ENCODE measurements at regions not wholly inside any gene's neighbourhood (a gene's known extent, or its start where the extent isn't known, plus 50 kb on each side); places are given as distances from the start of the nearest gene placed in this dataset.
"Not testable (repeated sequence)": the region's sequence is repeated elsewhere in the genome, so short reads cannot be mapped to it uniquely, and the experiment has no call there.

DNA sequence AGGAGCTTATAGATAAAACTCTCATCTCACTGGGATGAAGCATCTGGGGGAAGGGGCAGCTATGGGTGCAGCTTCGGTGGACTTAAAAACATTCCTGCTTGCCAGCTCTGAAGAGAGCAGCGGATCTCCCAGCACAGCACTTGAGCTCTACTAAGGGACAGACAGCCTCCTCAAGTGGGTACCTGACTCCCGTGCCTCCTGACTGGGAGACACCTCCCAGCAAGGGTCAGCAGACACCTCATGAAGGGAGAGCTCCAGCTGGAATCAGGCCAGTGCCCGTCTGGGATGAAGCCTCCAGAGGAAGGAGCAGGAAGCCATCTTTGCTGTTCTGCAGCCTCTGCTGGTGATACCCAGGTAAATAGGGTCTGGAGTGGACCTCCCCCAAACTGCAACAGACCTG, 345.2 kb upstream of the SYT1 start:
- DNase-seq (ENCODE audit: low spot score), result no peak

DNA sequence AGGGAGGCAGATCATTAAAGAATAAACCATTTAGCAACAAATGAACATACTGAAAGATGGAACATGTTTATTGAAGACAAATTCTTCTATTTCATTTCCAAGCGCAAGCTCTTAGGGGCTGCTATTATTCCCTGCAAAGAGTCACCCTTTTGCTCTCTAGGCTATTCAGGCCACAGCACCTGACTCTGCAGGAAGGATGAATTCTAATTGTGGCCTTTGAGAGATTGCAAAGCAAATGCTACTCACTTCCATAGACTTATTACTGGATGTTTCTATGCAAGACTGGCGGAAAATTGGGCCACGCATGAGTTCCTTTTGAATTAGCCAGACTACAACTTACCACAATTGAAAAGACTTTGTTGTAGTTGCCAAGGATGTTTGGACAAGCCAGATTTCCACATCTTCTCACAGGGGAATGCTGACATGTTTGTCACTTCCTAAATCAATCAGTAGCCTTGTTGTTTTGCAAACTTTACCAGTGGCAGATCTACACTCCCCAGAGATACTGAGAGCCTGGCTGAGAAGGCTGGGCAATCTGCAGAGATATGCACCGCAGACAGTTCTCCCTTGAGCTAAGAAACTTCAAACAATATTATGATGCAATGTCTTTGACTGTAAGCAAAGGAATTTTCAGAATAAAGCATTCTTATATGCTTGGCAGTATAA, 334.3 kb upstream of the SYT1 start:
- DNase-seq (ENCODE audit: low spot score), result peak; percentile 18

DNA sequence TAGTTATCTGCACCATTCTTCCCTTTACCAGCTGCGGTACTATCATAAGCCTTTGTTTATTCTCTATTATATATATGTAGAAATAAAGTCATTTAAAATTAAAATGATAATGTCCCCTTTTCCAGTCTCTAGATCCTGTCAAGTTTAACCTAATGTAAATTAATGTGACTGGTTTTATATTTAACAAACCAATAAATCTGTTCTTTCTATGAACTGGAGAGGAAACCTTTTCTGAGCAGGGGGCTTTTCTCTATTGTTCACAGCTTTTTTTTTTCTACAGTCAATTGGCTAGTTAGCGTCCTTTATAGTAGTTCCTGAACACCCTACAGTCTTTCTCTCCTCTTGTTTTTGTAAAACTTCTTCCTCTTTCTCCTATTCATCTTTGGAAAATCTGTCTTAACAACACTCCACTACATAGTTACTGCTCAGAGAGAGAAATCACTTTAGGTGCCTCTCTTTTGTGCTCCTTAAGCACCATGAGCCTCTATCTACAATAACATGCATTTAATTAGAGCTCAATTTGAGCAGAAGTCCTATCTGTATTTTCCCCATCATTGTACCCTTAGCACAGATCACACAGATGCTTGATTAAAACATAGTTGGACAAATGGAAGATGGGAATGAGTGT, 332.6 kb upstream of the SYT1 start:
- no peak for DNase-seq (ENCODE audit: low spot score)

DNA sequence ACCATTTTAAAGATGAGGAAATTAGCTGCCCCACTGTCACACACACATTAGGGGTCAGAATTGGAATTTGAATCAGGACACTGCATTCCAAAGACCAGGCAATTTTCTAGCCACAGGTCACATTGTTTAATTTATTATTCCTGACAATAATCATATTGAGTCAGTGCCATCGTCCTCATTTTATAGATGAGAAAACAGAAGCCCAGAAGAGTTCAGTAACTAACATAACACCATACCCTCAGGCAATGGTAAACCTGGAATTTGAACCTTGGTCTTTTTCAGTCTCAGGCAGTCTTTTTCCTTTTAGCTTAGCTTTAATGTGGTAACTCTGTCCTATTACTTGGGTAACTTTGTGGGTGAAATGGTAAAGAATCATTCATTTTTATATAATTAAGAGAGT, 330.3 kb upstream of the SYT1 start:
- DNase-seq (ENCODE audit: low spot score), result no peak

DNA sequence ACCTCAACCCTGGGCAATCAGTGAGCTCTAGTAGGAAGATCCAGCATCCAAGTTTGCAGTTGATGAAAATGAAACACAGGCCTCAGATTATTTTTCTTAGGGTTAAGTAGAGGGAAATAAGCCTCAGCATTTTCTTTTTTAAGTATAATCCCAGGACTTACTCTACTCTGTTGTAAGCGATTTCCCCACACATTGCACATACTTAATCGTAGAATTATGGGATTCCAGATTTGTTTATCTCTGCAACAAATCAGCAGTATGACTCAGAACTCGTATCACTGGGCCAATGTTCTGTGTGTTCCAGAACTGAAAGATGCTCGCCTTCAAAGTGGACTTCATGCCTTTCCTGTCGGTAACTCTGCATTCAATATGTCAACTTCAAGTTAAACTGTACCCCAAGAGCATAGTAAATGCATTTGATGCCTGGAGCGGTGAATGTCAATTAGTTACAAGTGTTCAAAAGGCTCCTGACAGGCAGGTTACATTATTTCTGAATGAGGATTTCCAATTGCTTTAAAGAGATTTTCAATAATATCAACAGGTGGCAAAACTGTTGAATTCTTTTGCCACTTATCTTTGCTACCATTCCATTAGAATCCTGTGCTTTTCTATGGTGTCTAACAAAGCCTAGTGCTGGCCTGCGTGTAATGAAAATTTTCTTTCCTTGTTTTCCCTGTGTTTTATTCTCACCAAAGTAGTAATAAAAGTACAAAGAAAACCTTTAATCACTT, 323.8 kb upstream of the SYT1 start:
- DNase-seq (ENCODE audit: low spot score), result no peak

DNA sequence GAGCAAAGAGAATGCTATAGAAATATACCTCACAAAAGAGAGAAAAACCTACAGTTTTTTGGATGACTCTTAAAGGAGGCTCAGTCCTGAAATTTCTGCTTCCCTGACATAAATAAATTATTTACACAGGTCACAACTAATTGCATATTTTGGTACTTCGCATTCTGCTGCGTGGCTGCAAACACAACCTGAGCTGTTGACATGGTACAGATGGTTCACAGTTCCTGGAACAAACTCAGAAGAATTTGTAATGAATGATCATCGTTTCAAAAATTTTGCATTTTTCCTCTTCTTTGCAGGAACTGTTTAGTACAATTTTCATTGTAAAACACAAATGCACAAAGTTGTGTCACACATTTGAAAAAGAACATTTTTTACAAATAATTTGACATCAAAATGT, 313.7 kb upstream of the SYT1 start:
- no peak for DNase-seq (ENCODE audit: low spot score)

DNA sequence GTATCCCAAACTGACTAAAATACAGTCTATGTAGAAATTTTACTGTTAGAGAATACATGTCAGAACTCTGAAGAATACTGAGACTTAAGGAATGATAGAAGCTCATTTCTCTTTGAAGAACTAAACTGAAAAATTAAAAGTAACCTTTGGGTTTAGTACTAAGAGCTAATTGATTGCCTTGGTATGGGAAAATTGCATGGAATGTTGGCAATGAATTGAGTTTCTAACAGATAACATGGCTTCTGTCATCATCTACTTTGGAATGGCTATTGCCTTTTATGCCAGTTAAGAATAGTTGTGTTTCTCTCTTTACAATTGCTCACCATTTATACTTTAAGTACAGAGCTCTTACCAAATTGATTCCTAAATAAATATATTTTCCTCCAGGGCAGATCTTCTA, 308.8 kb upstream of the SYT1 start:
- no peak for DNase-seq (ENCODE audit: low spot score)

DNA sequence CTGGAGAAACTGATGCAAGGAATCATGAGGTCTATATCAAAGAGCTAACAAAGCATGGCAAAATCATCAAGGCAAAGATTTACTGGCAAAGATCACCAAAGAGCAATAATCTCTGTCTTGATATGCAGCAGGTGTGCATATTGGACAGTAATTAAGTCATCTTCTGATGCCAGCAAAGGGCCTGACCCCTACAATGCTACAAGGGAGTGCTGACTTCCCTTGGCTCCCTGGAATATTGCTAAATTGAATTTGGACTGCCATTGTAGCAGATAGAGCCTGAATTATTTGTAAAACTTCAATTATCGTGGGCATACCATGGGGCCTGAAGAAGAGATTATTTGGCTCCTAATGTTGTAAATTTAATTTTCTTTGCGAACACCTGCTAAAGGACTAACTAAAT, 307.9 kb upstream of the SYT1 start:
- DNase-seq (ENCODE audit: low spot score), result no peak

DNA sequence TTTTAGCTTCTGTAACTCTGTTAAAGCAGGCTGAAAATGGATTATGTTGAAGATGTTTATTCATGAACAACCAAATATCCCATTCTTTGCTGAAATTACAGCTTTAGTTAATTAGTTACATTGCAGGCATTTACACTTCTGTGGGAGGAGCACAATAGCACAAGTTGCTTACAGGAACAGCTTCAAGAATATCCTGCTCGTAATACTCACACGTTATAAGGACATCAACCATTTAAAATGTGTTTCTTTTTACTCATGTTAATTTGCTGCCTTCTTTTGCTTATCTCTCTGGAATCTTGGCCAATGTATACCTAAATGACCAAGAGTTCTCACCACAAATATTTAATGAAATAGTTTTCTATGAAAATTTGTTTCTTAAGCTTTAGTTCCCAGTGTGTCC, 305.2 kb upstream of the SYT1 start:
- peak; percentile 15 for DNase-seq (ENCODE audit: low spot score)

DNA sequence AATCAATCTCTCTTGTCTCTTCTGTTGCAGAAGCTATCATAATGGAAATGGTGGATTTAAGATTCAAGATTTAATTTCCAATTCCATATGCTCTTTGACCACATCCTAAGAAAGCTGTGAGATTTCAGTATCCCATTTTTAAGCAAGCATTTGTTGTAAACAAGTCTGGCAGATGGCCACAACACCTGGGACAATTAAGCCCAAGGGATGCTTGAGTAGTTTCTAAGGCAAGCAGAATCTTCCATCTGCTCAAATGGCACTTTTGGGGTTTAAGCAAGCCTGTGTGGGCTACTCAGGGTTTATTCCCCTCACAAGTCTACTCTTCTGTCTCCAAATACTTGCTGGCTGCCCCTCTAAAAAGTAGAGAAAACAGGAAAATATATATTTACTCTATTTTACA, 304.7 kb upstream of the SYT1 start:
- DNase-seq (ENCODE audit: low spot score), result no peak

DNA sequence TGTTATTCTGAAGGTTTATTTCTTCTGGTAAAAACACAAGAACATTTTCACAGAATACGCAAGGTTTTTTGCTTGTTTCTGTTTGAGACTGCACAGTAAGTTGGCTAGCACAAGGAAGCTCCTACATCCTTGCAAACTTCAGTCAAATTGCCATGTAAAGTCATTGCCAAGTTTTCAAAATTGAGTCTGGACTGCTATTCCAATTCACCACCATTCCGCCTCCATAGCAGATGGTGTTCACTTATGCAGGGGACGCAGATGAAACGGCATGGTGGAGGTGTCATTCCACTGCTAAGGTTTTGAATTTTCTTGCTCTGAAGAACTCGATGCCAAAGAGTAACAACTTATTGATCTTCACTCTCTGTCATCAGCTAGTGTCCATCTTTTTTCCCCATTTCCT, 303.9 kb upstream of the SYT1 start:
- no peak for DNase-seq (ENCODE audit: low spot score)

DNA sequence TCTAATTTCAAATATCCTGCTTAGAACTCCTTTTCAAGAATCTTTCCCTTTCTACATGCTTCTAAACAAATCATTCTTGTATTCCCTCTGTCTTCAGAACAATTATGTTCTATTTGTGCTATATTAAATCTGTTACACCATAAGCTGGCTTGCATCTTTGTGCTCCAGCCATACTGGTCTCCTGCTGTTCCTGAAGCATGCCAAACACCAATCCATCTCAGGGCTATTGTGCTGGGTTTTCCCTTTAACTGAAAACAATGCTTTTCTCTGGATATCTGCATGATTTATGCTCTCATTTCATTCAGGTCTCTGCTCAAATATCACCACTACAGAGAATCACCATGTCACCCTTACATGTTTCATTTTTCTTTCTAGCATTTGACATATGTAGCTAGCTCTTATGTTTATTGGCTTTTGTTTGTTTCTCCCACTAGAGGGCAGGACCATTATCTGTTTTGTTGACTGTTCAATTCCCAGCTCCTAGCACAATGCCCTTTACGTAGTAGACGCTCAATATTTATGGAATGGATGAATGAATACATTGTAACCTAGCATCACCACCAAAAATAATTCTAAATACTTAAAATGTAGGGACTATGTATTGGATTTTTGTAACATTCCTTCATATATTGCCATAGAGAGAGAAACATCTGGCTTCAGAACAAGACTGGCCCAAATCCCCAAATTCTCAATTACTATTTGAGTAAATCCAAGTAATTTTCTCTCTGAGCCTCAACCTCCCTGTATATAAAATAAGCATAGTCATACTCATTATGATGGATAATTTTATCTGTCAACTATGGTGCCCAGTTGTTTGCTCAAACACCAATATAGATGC, 302.0 kb upstream of the SYT1 start:
- DNase-seq (ENCODE audit: low spot score), result peak; percentile 13

DNA sequence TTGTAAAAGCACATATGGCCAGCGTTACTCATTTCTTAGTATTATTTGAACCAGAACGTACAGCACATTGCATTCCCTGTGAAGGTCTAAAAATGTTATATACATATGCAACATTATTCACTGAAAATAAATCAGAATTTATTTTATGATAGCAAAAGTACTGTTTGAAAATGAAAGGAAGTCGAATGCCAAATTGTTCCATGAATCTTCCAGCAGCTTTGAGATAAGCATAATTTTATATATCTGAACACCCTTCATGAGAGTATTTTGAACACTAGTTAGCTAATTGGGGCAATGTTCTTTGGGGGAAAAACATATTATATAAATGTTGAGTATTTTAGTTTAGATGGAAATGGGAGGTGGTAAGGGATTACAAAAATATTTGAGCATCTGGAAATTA, 300.7 kb upstream of the SYT1 start:
- DNase-seq (ENCODE audit: low spot score), result no peak

DNA sequence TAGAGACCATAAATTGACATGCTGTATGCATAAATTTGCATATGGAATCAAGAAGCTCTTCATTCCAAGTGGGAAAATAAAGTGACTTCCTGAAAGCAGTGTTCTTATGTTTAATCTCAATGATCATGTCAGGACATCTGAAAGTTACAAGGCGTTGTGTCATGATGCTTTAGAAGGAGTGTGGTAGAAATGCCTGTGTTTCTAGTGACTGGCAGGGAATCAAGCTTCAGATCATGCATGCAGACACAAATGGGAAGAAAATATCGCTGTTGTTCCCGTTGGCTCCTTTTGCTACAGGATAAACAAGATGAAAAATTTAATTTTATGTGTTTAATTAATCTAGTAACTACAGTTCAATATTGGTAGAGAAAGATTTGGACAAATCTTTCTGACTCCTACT, 298.1 kb upstream of the SYT1 start:
- DNase-seq (ENCODE audit: low spot score), result no peak

DNA sequence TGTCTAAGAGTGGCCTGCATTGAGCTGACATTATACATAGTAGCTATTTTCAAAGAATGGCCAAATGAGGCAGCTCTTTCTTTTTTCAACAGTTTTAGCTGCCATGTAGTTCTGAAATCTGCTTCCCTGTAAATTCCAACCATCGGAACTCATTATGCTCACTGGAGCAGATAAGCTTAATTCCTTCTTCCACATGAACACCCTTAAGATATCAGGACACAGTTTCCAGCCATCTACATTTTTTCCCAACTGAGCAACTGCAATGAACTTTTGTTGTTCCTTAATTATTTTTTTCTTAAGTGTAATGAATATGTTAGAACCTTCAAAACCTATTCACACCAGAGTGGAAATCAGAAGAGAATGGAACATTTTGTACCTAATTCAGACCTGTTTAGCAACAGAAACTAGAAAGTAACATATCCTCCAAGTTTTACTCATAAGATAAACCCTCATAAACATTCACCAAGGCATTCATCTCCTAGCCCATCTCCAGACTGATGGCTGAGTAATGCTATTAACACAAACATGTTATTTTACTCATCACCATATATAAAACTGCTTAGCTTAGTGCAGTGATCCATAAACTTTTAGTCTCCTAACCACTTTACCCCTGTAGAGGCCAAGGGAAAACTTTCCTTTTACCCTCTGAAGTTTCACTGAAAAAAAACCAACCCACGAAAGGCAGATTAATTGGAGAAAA, 296.1 kb upstream of the SYT1 start:
- peak; percentile 65 for DNase-seq (ENCODE audit: low spot score)

DNA sequence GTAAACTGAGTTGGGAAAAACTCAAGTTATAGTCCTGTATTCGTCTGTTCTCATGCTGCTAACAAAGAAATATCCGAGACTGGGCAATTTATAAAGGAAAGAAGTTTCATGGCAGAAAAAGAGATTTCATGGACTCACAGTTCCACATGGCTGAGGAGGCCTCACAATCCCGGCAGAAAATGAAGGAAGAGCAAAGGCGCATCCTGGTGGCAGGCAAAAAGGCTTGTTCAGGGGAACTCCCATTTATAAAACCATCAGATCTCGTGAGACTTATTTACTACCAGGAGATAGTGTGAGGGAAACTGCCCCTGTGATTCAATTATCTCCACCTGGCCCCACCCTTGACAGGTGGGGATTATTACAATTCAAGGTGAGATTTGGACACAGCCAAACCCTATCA, 292.6 kb upstream of the SYT1 start:
- DNase-seq (ENCODE audit: low spot score), result no peak

DNA sequence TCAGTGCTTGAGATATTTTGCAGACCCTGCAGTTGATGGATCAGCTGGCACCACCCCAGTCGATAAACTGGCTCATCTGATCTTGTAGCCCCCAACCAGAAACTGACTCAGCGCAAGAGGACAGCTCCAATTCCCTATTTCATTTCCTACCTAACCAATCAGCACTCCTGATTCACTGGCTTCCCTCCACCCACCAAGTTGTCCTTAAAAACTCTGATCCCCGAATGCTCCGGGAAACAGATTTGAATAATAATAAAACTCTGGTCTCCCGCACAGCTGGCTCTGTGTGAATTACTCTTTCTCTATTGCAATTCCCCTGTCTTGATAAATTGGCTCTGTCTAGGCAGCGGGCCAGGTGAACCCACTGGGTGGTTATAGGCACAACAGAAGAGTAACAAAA, 289.4 kb upstream of the SYT1 start:
- DNase-seq (ENCODE audit: low spot score), result not testable (repeated sequence)

DNA sequence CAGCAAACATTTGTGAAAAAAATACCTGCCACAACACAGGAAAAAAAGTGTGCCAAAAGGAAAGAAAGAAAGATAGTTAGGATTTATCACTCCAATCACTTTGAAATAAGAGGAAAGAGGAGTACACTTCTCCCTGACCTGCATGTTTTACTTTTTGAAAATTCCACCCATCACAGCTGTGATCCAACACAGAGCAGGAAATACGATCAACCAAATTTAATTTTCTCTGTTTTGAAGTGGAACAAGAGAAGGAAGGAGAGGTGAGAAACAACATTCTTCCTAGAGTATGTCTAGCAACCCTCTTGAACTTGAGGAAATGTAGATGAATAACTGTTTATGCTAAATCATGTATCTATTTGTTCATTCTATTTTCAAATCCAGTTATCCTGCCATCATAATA, 284.7 kb upstream of the SYT1 start:
- no peak for DNase-seq (ENCODE audit: low spot score)

DNA sequence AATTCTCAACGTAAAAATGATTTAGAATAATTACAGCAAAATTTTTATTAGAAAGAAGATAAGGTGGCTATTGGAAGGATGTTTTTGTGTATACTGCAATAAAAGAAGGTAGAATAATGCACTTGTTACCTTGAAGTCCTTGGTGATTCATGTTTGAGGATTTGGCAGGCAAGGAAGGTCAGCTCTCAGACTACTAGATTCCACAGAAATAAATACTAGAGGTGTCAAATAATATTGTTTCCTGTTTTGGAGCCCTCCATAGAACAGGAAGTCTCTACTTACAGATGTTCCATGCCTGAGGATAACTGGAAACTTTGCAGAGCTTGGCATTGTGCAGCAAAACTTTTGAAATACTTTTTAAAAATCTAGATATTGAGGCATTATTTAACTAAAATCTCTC, 284.3 kb upstream of the SYT1 start:
- DNase-seq (ENCODE audit: low spot score), result no peak

DNA sequence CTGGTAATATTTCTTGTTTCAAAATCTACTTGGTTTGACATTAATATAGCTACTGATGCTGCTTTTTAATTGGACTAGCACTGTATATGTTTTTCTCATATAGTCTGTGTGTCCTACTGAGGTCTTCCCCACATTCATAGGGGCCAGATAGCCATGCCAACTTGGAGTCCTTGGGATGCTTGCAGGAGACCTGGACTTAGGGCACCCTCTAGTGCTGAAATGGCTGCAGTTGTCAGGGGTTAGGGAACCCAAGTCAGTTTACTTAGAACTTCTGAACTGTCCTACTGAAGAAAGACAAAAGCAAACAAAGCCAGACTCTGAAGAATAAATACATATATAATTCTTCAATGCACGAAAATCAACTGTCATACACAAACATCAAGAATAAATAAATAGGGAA, 279.9 kb upstream of the SYT1 start:
- DNase-seq (ENCODE audit: low spot score), result peak; percentile 35

DNA sequence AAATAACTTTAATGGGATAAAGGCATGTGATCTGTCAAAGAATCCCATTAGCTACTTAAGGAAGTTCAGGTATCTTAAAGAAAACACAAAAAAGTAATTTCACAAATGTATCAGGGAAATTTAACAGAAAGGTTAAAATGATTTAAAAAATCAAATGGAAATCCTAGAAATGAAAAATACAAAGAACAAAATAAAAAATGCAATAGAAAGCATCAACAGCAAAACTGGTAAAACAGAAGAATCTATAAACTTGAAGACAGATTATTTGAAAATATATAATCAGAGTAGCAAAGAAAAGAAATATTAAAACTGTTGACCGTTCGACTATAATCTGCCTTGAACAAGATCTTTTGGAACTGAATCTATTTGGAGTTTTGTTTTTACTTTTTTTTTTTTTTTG, 279.4 kb upstream of the SYT1 start:
- no peak for DNase-seq (ENCODE audit: low spot score)

DNA sequence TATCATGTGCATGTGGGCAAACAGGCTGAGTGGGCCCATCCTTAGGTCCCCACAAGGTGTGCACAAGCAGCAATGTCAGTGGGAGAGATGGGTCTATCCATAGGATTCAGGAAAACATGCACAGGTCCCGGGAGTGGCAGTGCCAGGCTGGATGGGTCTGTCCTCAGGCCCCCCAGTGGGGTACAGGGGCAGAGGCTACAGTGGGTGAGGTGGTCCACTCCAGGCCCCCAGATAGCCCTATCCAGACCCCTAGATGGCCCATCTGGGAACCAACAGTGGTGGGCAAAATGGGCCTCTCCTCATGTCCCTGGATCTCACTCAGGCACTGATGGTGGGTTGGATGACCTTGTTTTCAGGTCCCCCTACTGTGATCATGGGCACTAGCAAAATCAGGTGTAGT, 277.8 kb upstream of the SYT1 start:
- no peak for DNase-seq (ENCODE audit: low spot score)
